Adrenal gland (tissue), 9 donors: ENCODE measurements at regions not wholly inside any gene's neighbourhood (a gene's known extent, or its start where the extent isn't known, plus 50 kb on each side); places are given as distances from the start of the nearest gene placed in this dataset.

ENCODE experiments used
- DNase-seq, 7 donors: peaks; one replicate each; pipeline ENCODE4 v3.0.0-alpha.2; 2019 to 2020
- H3K27ac ChIP-seq, 5 donors: fragments of 200-600 bp; sonication (generic) in 4 of 5; 1 replicate in 3 of 5; 2 replicates in 2 of 5; pipeline versions ENCODE4 v1.5.1 to v1.8.0; 2016 to 2020; ENCODE audit warnings: mild to moderate bottlenecking in 1 of 5
- H3K27me3 ChIP-seq: fragments of 200-600 bp; 2 replicates; pipeline ENCODE4 v1.8.0; 2021
- H3K36me3 ChIP-seq, 2 donors: fragments of 200-600 bp; replicated peaks in 1 of 2; 1 replicate in 1 of 2; 2 replicates in 1 of 2; pipeline versions ENCODE4 v1.5.1 to v1.8.0; 2018 to 2022
- H3K4me1 ChIP-seq, 2 donors: fragments of 200-600 bp; replicated peaks in 1 of 2; 1 replicate in 1 of 2; 2 replicates in 1 of 2; pipeline versions ENCODE4 v1.5.1 to v1.8.0; 2018 to 2021
- H3K4me3 ChIP-seq, 4 donors: fragments of 200-600 bp; sonication (generic) in 3 of 4; one replicate each; pipeline ENCODE4 v1.5.1; 2016 to 2018
- H3K9me3 ChIP-seq, 3 donors: fragments of 200-600 bp; sonication (generic) in 1 of 3; replicated peaks in 1 of 3; 1 replicate in 2 of 3; 2 replicates in 1 of 3; pipeline versions ENCODE4 v1.5.1 to v1.8.0; 2016 to 2021
- POLR2A ChIP-seq, 2 donors: fragments of 450-650 bp; IDR thresholded peaks; one replicate each; pipeline ENCODE4 v1.6.1; 2017; ENCODE audit warnings: antibody characterized with exemption in 2 of 2, mild to moderate bottlenecking in 2 of 2, moderate library complexity in 1 of 2
- WGBS, 4 donors: extraction: QIAGEN DNeasy Blood & Tissue Kit in 2 of 4; methylation state at CpG; one replicate each; pipeline versions ENCODE4 v1.1.5 to v1.1.7; 2013 to 2017; 5-methylcytosine and 5-hydroxymethylcytosine counted together
- intact Hi-C, 2 donors: fragments of 100-400 bp; cut with DNase I; formaldehyde crosslinking; loops; one replicate each; pipeline versions ENCODE4 v1.14.1 to v1.15.0; 2022 to 2023
- TF ChIP-seq, protein P1 (sequence below), 6 experiments: fragments of 450-650 bp in 4 of 6; fragments of 200-600 bp in 2 of 6; sonication (generic) in 1 of 6; IDR thresholded peaks; 1 replicate in 5 of 6; 2 replicates in 1 of 6; pipeline versions ENCODE4 v1.5.1 to v1.8.0; 2016 to 2021; ENCODE audit warnings: antibody characterized with exemption in 6 of 6, mild to moderate bottlenecking in 2 of 6, moderate library complexity in 1 of 6
- donor health status: healthy with polysubstance abuse.
- donor health status: Bipolar disorder and iron deficiency.
- donor health status: DM: yes; HTN: yes; CAD: no.
- donor health status: DM: no; HTN: no; CAD: no.
- donor health status: DM: no; HTN: no; CAD: no.

DNA sequence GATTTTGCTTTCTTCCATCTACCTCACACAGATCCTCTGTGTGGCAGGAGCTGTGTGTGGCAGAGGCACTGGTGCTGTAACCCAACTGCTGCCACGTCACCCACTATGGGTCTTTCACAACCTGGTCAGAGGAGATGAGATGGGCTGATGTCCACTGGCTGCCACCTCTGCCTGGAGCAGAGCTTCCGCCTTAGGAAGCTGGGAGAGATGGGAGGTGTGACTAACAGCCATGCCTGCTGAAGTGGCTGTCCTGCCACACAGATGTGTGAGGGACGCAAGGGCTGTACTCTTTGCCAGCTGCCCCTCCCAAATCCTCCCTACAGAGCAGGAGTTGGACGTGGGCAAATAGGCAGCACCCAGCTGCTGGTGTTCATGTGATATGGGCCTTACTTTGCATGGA is 329.5 kb downstream of the GABRB3 start:
- Histone ChIP-seq H3K9me3 (no peaks in the 10 kb centered on the region), H3K27me3 (no peaks in the 10 kb centered on the region), H3K4me1 (no peaks in the 10 kb centered on the region), H3K27ac (no peak overlapping the region), H3K4me3 (no peak overlapping the region), H3K36me3 (no peaks in the 10 kb centered on the region)
- no peak for DNase-seq
- intact Hi-C loops, result no loop called here
- TF ChIP-seq POLR2A (IDR thresholded peaks at IDR 0.05), result no peak
- TF ChIP-seq, protein P1, sequence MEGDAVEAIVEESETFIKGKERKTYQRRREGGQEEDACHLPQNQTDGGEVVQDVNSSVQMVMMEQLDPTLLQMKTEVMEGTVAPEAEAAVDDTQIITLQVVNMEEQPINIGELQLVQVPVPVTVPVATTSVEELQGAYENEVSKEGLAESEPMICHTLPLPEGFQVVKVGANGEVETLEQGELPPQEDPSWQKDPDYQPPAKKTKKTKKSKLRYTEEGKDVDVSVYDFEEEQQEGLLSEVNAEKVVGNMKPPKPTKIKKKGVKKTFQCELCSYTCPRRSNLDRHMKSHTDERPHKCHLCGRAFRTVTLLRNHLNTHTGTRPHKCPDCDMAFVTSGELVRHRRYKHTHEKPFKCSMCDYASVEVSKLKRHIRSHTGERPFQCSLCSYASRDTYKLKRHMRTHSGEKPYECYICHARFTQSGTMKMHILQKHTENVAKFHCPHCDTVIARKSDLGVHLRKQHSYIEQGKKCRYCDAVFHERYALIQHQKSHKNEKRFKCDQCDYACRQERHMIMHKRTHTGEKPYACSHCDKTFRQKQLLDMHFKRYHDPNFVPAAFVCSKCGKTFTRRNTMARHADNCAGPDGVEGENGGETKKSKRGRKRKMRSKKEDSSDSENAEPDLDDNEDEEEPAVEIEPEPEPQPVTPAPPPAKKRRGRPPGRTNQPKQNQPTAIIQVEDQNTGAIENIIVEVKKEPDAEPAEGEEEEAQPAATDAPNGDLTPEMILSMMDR (IDR thresholded peaks at IDR 0.05), result no peak
- 43 to 87% (median 62%) methylated on average over 1 to 4 of the region's 4 CpGs for WGBS, 4 donors

DNA sequence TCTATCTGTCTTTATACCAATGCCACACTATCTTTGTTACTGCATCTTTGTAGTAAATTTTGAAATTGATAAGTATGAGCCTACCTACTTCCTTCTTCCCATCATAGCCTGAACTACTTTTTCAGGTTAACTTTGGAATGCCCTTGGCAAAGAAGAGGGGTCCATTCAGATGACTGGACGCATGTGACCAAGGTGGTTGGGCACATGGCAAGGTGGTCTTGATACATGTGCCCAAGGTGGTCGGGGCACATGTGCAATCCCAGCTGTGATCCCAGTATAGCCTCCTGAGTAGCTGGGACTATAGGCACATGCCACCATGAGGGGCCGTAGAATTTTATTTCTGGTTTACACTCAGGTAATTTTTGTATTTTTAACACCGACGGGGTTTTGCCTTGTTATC is 330.2 kb downstream of the GABRB3 start:
- DNase-seq, result no peak
- H3K27me3 ChIP-seq, result no peaks in the 10 kb centered on the region
- no peaks in the 10 kb centered on the region for H3K9me3 ChIP-seq
- no peak overlapping the region for H3K4me3 ChIP-seq
- WGBS, 4 donors, result 71 to 85% (median 83%) methylated on average over 5 of the region's 5 CpGs
- H3K27ac ChIP-seq, result no peak overlapping the region
- H3K4me1 ChIP-seq, result no peaks in the 10 kb centered on the region
- no peak for TF ChIP-seq POLR2A (IDR thresholded peaks at IDR 0.05)
- TF ChIP-seq, protein P1 (IDR thresholded peaks at IDR 0.05), result no peak
- no peaks in the 10 kb centered on the region for H3K36me3 ChIP-seq
- intact Hi-C loops, result no loop called here

GRCh38 chr15:26439681-26440080 is 333.2 kb downstream of the GABRB3 start:
- H3K4me1 ChIP-seq, result no peaks in the 10 kb centered on the region
- H3K27me3 ChIP-seq, result no peaks in the 10 kb centered on the region
- intact Hi-C loops, result no loop called here
- H3K36me3 ChIP-seq, result no peaks in the 10 kb centered on the region
- TF ChIP-seq POLR2A (IDR thresholded peaks at IDR 0.05), result no peak
- TF ChIP-seq, protein P1 (IDR thresholded peaks at IDR 0.05), result no peak
- 57 to 77% (median 62%) methylated on average over 3 of the region's 3 CpGs for WGBS, 4 donors
- DNase-seq, result no peak
- H3K9me3 ChIP-seq, result no peaks in the 10 kb centered on the region
- H3K4me3 ChIP-seq, result no peak overlapping the region
- no peak overlapping the region for H3K27ac ChIP-seq

DNA sequence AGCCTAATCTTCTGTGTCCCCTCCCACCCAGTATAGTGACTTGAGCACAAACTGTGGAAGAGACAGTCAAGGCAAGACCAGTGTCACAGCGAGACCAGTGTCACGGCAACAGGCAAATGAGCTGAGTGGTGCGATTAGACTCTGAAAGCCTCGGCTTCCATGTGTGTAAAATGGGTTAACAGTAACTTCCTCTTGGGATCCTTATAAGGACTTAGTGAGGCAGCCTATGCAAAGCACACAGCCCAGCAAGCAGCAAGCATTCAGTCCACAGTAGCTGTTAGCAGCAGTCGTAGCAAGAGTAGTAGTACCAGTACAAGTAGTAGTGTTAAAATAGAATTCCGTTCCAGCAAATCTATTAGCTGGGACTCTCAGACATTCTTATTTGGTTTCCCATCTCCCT is 334.1 kb downstream of the GABRB3 start:
- TF ChIP-seq, protein P1 (IDR thresholded peaks at IDR 0.05), result no peak
- no peak for TF ChIP-seq POLR2A (IDR thresholded peaks at IDR 0.05)
- no peaks in the 10 kb centered on the region for H3K27me3 ChIP-seq
- DNase-seq, result no peak
- no peak overlapping the region for H3K4me3 ChIP-seq
- H3K4me1 ChIP-seq, result no peaks in the 10 kb centered on the region
- WGBS, 4 donors, result 86 to 89% (median 87%) methylated on average over 5 to 6 of the region's 6 CpGs
- H3K27ac ChIP-seq, result no peak overlapping the region
- intact Hi-C loops, result no loop called here
- H3K36me3 ChIP-seq, result no peaks in the 10 kb centered on the region
- no peaks in the 10 kb centered on the region for H3K9me3 ChIP-seq
